Activated CD8-positive, alpha-beta T cell treated with anti-CD3 and anti-CD28 coated beads for 36 hours (primary cell): ENCODE measurements at regions not wholly inside any gene's neighbourhood (a gene's known extent, or its start where the extent isn't known, plus 50 kb on each side); places are given as distances from the start of the nearest gene placed in this dataset.

Source experiments
- ATAC-seq: fragments of 200-7000 bp; cut with Tn5 transposase; one replicate; pipeline ENCODE4 v1.10.0; 2021; ENCODE audit warnings: mild to moderate bottlenecking, moderate library complexity
- CTCF ChIA-PET: fragments of 350-600 bp; sonication (Branson Sonifier 250); formaldehyde crosslinking; loops from one replicate; lab custom pipeline; 2021; ENCODE audit warnings: antibody characterized with exemption; lab: Charles Lee
- POLR2A ChIA-PET: fragments of 350-600 bp; sonication (Branson Sonifier 250); formaldehyde crosslinking; loops from one replicate; lab custom pipeline; 2021; ENCODE audit warnings: antibody characterized with exemption; lab: Charles Lee
- DNase-seq: peaks from one replicate; pipeline ENCODE4 v3.0.0-alpha.2; 2020
- H3K27ac Mint-ChIP-seq: one replicate; pipeline ENCODE4 v1.8.0; 2021; ENCODE audit warnings: mild to moderate bottlenecking, mixed read lengths
- H3K27me3 Mint-ChIP-seq: one replicate; pipeline ENCODE4 v1.8.0; 2021; ENCODE audit warnings: mixed read lengths
- H3K36me3 Mint-ChIP-seq: one replicate; pipeline ENCODE4 v1.8.0; 2021; ENCODE audit warnings: low read depth, mixed read lengths
- H3K4me1 Mint-ChIP-seq: one replicate; pipeline ENCODE4 v1.8.0; 2021; ENCODE audit warnings: low read depth, mixed read lengths
- H3K4me3 Mint-ChIP-seq: one replicate; pipeline ENCODE4 v1.8.0; 2021; ENCODE audit warnings: mild to moderate bottlenecking, moderate library complexity, mixed read lengths
- H3K9me3 Mint-ChIP-seq: one replicate; pipeline ENCODE4 v1.8.0; 2021; ENCODE audit warnings: mixed read lengths
- CTCF ChIP-seq: fragments of 200-600 bp; IDR thresholded peaks from one replicate; pipeline ENCODE4 v1.8.0; 2022; ENCODE audit warnings: antibody characterized with exemption, mild to moderate bottlenecking
- intact Hi-C: fragments of 100-400 bp; cut with micrococcal nuclease; formaldehyde crosslinking; loops from one replicate; pipeline ENCODE4 v1.10.0; 2022

- H3K27me3 Mint-ChIP-seq = no peaks in the 10 kb centered on the region
- H3K9me3 Mint-ChIP-seq = peaks cover 2% of the 10 kb centered on the region
- H3K4me3 Mint-ChIP-seq = no peak overlapping the region
- DNase-seq (no peak), ATAC-seq (no peak)
- H3K4me1 Mint-ChIP-seq = no peaks in the 10 kb centered on the region
- ChIA-PET POLR2A (no interaction called here), CTCF (no interaction called here)
- intact Hi-C loops = no loop called here
- H3K36me3 Mint-ChIP-seq = no peaks in the 10 kb centered on the region
- H3K27ac Mint-ChIP-seq = no peak overlapping the region
- no peak for TF ChIP-seq CTCF
Observed at GRCh38 chr6:93829009-93829408, 409.6 kb upstream of the EPHA7 start.

- POLR2A ChIA-PET = no interaction called here
- CTCF ChIA-PET = no interaction called here
- no peak overlapping the region for H3K27ac Mint-ChIP-seq
- ATAC-seq = no peak
- no peak for DNase-seq
- H3K9me3 Mint-ChIP-seq = peaks cover 4% of the 10 kb centered on the region
- H3K36me3 Mint-ChIP-seq = no peaks in the 10 kb centered on the region
- no peak overlapping the region for H3K4me3 Mint-ChIP-seq
- H3K27me3 Mint-ChIP-seq = no peaks in the 10 kb centered on the region
- intact Hi-C loops = no loop called here
- no peak for TF ChIP-seq CTCF
- no peaks in the 10 kb centered on the region for H3K4me1 Mint-ChIP-seq
Observed at GRCh38 chr6:93828553-93828952, 409.2 kb upstream of the EPHA7 start.

- intact Hi-C loops = no loop called here
- Mint-ChIP-seq H3K27ac (no peak overlapping the region), H3K4me3 (no peak overlapping the region), H3K9me3 (peaks cover 4% of the 10 kb centered on the region), H3K4me1 (no peaks in the 10 kb centered on the region), H3K36me3 (no peaks in the 10 kb centered on the region), H3K27me3 (no peaks in the 10 kb centered on the region)
- ATAC-seq (no peak), DNase-seq (no peak)
- ChIA-PET CTCF (no interaction called here), POLR2A (no interaction called here)
- no peak for TF ChIP-seq CTCF
Observed at GRCh38 chr6:93827728-93828127, 408.4 kb upstream of the EPHA7 start.

GRCh38 chr6:93825950-93826349 is 406.6 kb upstream of the EPHA7 start:
- H3K9me3 Mint-ChIP-seq = peaks cover 3% of the 10 kb centered on the region
- H3K27me3 Mint-ChIP-seq = no peaks in the 10 kb centered on the region
- ChIA-PET CTCF (no interaction called here), POLR2A (no interaction called here)
- no peaks in the 10 kb centered on the region for H3K36me3 Mint-ChIP-seq
- H3K4me3 Mint-ChIP-seq = no peak overlapping the region
- ATAC-seq = no peak
- H3K4me1 Mint-ChIP-seq = no peaks in the 10 kb centered on the region
- no peak overlapping the region for H3K27ac Mint-ChIP-seq
- no peak for DNase-seq
- TF ChIP-seq CTCF = no peak
- intact Hi-C loops = no loop called here

GRCh38 chr6:93823489-93823888 is 404.1 kb upstream of the EPHA7 start:
- Mint-ChIP-seq H3K36me3 (no peaks in the 10 kb centered on the region), H3K27me3 (no peaks in the 10 kb centered on the region), H3K4me3 (no peak overlapping the region), H3K27ac (no peak overlapping the region), H3K9me3 (peaks cover 3% of the 10 kb centered on the region), H3K4me1 (no peaks in the 10 kb centered on the region)
- CTCF ChIA-PET = no interaction called here
- TF ChIP-seq CTCF = no peak
- POLR2A ChIA-PET = no interaction called here
- intact Hi-C loops = no loop called here
- ATAC-seq = no peak
- no peak for DNase-seq
